A673 (cell line): ENCODE measurements at regions not wholly inside any gene's neighbourhood (a gene's known extent, or its start where the extent isn't known, plus 50 kb on each side); places are given as distances from the start of the nearest gene placed in this dataset.

ENCODE experiments used
- EZH2 ChIP-seq: fragments of 200-600 bp; sonication (generic); IDR thresholded peaks from 2 replicates; pipeline ENCODE4 v1.6.1; 2017; ENCODE audit warnings: borderline replicate concordance, low read depth, mild to moderate bottlenecking, mixed read lengths, antibody characterized with exemption, low read length; ENCODE audit not compliant: poor library complexity, severe bottlenecking
- TF ChIP-seq, protein P1 (sequence below): fragments of 300-800, 200-600 bp; sonication (generic); conservative IDR thresholded peaks from 2 replicates; pipeline ENCODE4 v1.5.1; 2017; ENCODE audit warnings: low read depth, mild to moderate bottlenecking, antibody characterized with exemption, low read length, moderate library complexity, mixed read lengths

DNA sequence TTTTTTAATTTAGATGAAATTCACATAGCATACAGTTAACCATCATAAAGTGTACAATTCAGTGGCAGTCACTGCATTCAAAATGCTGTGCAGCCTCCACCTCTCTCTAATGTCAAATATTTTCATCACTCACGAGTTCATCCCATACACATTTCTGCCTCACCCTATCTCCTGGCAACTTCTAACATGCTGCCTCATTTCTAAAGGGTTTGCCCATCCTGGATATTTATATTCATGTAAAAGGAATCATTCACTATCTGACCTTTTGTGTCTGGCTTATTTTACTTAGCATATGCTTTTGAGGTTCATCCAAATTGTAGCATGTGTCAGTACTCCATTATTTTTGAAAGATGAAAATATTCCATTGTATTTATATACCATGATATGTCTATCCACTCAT is 286.9 kb upstream of the VSTM2A start:
- TF ChIP-seq, protein P1, sequence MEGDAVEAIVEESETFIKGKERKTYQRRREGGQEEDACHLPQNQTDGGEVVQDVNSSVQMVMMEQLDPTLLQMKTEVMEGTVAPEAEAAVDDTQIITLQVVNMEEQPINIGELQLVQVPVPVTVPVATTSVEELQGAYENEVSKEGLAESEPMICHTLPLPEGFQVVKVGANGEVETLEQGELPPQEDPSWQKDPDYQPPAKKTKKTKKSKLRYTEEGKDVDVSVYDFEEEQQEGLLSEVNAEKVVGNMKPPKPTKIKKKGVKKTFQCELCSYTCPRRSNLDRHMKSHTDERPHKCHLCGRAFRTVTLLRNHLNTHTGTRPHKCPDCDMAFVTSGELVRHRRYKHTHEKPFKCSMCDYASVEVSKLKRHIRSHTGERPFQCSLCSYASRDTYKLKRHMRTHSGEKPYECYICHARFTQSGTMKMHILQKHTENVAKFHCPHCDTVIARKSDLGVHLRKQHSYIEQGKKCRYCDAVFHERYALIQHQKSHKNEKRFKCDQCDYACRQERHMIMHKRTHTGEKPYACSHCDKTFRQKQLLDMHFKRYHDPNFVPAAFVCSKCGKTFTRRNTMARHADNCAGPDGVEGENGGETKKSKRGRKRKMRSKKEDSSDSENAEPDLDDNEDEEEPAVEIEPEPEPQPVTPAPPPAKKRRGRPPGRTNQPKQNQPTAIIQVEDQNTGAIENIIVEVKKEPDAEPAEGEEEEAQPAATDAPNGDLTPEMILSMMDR: no peak
- no peak for TF ChIP-seq EZH2
